SW480 (cell line): ENCODE measurements at regions not wholly inside any gene's neighbourhood (a gene's known extent, or its start where the extent isn't known, plus 50 kb on each side); places are given as distances from the start of the nearest gene placed in this dataset.

Source experiments
- DNase-seq: peaks from one replicate; pipeline ENCODE4 v3.0.0-alpha.2; 2016; ENCODE audit warnings: low spot score

GRCh38 chr13:80590551-80590950 lies 249.6 kb upstream of the SPRY2 start:
- no peak for DNase-seq

GRCh38 chr13:80586356-80586755 lies 245.4 kb upstream of the SPRY2 start:
- DNase-seq = no peak

- no peak for DNase-seq
Observed at GRCh38 chr13:80585531-80585930, 244.6 kb upstream of the SPRY2 start.

GRCh38 chr13:80584785-80585184 lies 243.9 kb upstream of the SPRY2 start:
- DNase-seq = no peak

- no peak for DNase-seq
Observed at GRCh38 chr13:80584306-80584705, 243.4 kb upstream of the SPRY2 start.

- DNase-seq = no peak
Observed at GRCh38 chr13:80577926-80578670, 237.2 kb upstream of the SPRY2 start.

- no peak for DNase-seq
Observed at GRCh38 chr13:80577285-80577684, 236.4 kb upstream of the SPRY2 start.

GRCh38 chr13:80574113-80574850 lies 233.4 kb upstream of the SPRY2 start:
- DNase-seq = no peak

GRCh38 chr13:80572923-80573316 lies 232.0 kb upstream of the SPRY2 start:
- DNase-seq = no peak

- DNase-seq = no peak
Observed at GRCh38 chr13:80572308-80572922, 231.5 kb upstream of the SPRY2 start.

- no peak for DNase-seq
Observed at GRCh38 chr13:80571346-80572307, 230.7 kb upstream of the SPRY2 start.

GRCh38 chr13:80563439-80563838 lies 222.5 kb upstream of the SPRY2 start:
- DNase-seq = no peak

GRCh38 chr13:80562433-80563156 lies 221.7 kb upstream of the SPRY2 start:
- DNase-seq = no peak

- no peak for DNase-seq
Observed at GRCh38 chr13:80560609-80561008, 219.7 kb upstream of the SPRY2 start.

- no peak for DNase-seq
Observed at GRCh38 chr13:80559944-80560343, 219.0 kb upstream of the SPRY2 start.

- no peak for DNase-seq
Observed at GRCh38 chr13:80558074-80558473, 217.1 kb upstream of the SPRY2 start.

- DNase-seq = no peak
Observed at GRCh38 chr13:80555796-80556678, 215.1 kb upstream of the SPRY2 start.

- no peak for DNase-seq
Observed at GRCh38 chr13:80552851-80553440, 212.0 kb upstream of the SPRY2 start.

- DNase-seq = no peak
Observed at GRCh38 chr13:80551650-80552497, 210.9 kb upstream of the SPRY2 start.
